ENCODE measurements at regions not wholly inside any gene's neighbourhood (a gene's known extent, or its start where the extent isn't known, plus 50 kb on each side); places are given as distances from the start of the nearest gene placed in this dataset.

- Histone ChIP-seq H3K4me1 (no peaks in the 10 kb centered on the region), H3K36me3 (no peaks in the 10 kb centered on the region), H3K27ac (no peak overlapping the region), H3K27me3 (no peaks in the 10 kb centered on the region), H3K9me3 (peaks cover 0 to 3% (median 0%) of the 10 kb centered on the region in 4 donors), H3K4me3 (no peak overlapping the region)
- no peak for DNase-seq (ENCODE audit: low spot score in 2 of 2)
- TF ChIP-seq POLR2A (IDR thresholded peaks at IDR 0.05) (no peak), EP300 (IDR thresholded peaks at IDR 0.05) (no peak)
- TF ChIP-seq, protein P1, sequence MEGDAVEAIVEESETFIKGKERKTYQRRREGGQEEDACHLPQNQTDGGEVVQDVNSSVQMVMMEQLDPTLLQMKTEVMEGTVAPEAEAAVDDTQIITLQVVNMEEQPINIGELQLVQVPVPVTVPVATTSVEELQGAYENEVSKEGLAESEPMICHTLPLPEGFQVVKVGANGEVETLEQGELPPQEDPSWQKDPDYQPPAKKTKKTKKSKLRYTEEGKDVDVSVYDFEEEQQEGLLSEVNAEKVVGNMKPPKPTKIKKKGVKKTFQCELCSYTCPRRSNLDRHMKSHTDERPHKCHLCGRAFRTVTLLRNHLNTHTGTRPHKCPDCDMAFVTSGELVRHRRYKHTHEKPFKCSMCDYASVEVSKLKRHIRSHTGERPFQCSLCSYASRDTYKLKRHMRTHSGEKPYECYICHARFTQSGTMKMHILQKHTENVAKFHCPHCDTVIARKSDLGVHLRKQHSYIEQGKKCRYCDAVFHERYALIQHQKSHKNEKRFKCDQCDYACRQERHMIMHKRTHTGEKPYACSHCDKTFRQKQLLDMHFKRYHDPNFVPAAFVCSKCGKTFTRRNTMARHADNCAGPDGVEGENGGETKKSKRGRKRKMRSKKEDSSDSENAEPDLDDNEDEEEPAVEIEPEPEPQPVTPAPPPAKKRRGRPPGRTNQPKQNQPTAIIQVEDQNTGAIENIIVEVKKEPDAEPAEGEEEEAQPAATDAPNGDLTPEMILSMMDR (IDR thresholded peaks at IDR 0.05), result no peak
- WGBS, 2 donors, result 82 to 96% methylated on average over 10 of the region's 10 CpGs
Observed at GRCh38 chr1:4001461-4001860, 101.4 kb upstream of the C1orf174 start.

DNA sequence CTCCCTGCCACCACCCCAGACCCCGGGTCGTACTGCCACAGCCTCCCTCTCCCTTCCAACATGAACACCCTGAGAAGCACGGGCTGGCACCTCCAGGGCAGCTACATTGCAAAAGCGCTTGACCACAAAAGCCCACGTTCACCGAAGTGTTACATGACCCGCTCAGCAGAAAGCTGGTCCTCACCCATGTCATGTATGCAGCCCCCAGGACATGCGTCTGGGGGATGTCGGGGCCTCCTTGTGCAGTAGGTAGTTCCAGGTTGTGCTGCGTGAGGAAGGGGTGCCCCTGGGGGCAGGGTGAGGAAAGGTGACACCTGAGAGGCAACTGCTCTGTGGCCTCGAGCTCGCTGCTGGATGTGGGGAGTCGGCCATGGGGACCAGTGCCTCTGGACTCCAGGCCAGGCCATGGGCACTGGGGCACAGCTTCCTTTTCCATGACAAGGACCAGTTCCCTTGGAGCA is 102.0 kb upstream of the C1orf174 start:
- Histone ChIP-seq H3K9me3 (peaks cover 0 to 9% (median 0%) of the 10 kb centered on the region in 4 donors), H3K4me3 (no peak overlapping the region), H3K27me3 (no peaks in the 10 kb centered on the region), H3K27ac (no peak overlapping the region), H3K36me3 (no peaks in the 10 kb centered on the region), H3K4me1 (no peaks in the 10 kb centered on the region)
- 79 to 86% methylated on average over 10 to 13 of the region's 13 CpGs for WGBS, 2 donors
- DNase-seq (ENCODE audit: low spot score in 2 of 2), result no peak
- TF ChIP-seq EP300 (IDR thresholded peaks at IDR 0.05) (no peak), POLR2A (IDR thresholded peaks at IDR 0.05) (no peak)
- TF ChIP-seq, protein P1 (IDR thresholded peaks at IDR 0.05), result no peak

GRCh38 chr1:4002741-4003140 is 102.7 kb upstream of the C1orf174 start:
- no peak for TF ChIP-seq POLR2A (IDR thresholded peaks at IDR 0.05)
- no peak for TF ChIP-seq EP300 (IDR thresholded peaks at IDR 0.05)
- TF ChIP-seq, protein P1 (IDR thresholded peaks at IDR 0.05), result no peak
- H3K27me3 ChIP-seq, result no peaks in the 10 kb centered on the region
- 52 to 54% methylated on average over 10 of the region's 10 CpGs for WGBS, 2 donors

DNA sequence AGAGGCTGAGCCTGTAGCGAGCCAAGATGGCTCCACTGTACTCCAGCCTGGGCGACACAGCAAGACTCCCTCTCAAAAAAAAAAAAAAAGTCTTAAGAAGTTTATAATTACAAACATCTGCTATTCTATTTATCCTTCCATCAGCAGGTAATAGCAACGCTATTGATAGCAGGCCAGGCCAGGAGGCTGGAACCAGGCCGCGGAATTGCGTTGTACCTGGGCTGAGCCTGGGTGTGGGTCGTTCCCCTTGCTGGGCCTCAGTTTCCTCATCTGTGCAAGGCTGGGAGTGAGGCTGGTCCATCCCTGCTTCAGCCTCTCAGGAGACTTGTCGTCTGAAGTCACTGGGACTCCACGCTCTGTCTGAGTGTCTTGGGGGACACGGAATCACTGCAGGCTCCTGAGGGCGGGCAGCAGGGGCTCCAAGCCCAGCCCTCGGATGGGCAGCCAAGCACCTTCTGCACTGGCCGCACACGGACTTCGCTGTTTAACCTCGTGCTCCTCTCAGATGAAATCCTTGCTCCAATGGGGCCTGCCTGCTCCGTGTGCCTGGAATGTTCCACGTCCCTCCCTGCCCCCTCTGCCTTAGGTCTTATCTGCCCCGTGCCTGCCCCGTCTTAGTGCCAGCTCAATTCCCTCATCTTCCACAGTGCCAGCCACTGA is 103.9 kb upstream of the C1orf174 start:
- H3K4me3 ChIP-seq, result no peak overlapping the region
- TF ChIP-seq EP300 (IDR thresholded peaks at IDR 0.05), result no peak
- no peak for TF ChIP-seq POLR2A (IDR thresholded peaks at IDR 0.05)
- TF ChIP-seq, protein P1 (IDR thresholded peaks at IDR 0.05), result no peak
- DNase-seq (ENCODE audit: low spot score in 2 of 2), result no peak

More at GRCh38 chr1:4002741-4003140, 102.7 kb upstream of the C1orf174 start:
- Histone ChIP-seq H3K9me3 (peaks cover 0 to 12% (median 0%) of the 10 kb centered on the region in 4 donors), H3K4me3 (no peak overlapping the region), H3K27ac (no peak overlapping the region), H3K36me3 (no peaks in the 10 kb centered on the region), H3K4me1 (no peaks in the 10 kb centered on the region)
- DNase-seq (ENCODE audit: low spot score in 2 of 2), result no peak

GRCh38 chr1:4004635-4005430 is 104.8 kb upstream of the C1orf174 start:
- DNase-seq (ENCODE audit: low spot score in 2 of 2), result no peak
- WGBS, 2 donors, result 65 to 73% methylated on average over 17 of the region's 17 CpGs

More for the DNA sequence above, 103.9 kb upstream of the C1orf174 start:
- Histone ChIP-seq H3K36me3 (no peaks in the 10 kb centered on the region), H3K9me3 (peaks cover 0 to 18% (median 0%) of the 10 kb centered on the region in 4 donors), H3K27ac (no peak overlapping the region), H3K27me3 (no peaks in the 10 kb centered on the region), H3K4me1 (no peaks in the 10 kb centered on the region)
- 76 to 77% methylated on average over 19 to 20 of the region's 20 CpGs for WGBS, 2 donors

More at GRCh38 chr1:4004635-4005430, 104.8 kb upstream of the C1orf174 start:
- H3K27me3 ChIP-seq, result no peaks in the 10 kb centered on the region
- TF ChIP-seq, protein P1 (IDR thresholded peaks at IDR 0.05), result no peak
- no peaks in the 10 kb centered on the region for H3K4me1 ChIP-seq
- no peaks in the 10 kb centered on the region for H3K36me3 ChIP-seq
- H3K9me3 ChIP-seq, result peaks cover 0 to 18% (median 0%) of the 10 kb centered on the region in 4 donors
- H3K4me3 ChIP-seq, result no peak overlapping the region
- no peak overlapping the region for H3K27ac ChIP-seq

Data from tibial nerve (tissue), 4 donors.